Erythroblast (primary cell): ENCODE measurements at regions not wholly inside any gene's neighbourhood (a gene's known extent, or its start where the extent isn't known, plus 50 kb on each side); places are given as distances from the start of the nearest gene placed in this dataset.

ENCODE experiments used
- GATA1 ChIP-seq: IDR thresholded peaks from 2 replicates; pipeline ENCODE4 v1.6.1; 2011; ENCODE audit warnings: low read depth, mild to moderate bottlenecking, control low read depth, low read length, moderate library complexity
- POLR2A ChIP-seq: IDR thresholded peaks from 2 replicates; pipeline ENCODE4 v1.6.1; 2011; ENCODE audit warnings: mild to moderate bottlenecking, low read length

GRCh38 chr2:212935752-212936151 lies 215.7 kb downstream of the IKZF2 start:
- no peak for TF ChIP-seq POLR2A
- TF ChIP-seq GATA1: no peak
